CD4-positive, alpha-beta memory T cell (primary cell): ENCODE measurements at regions not wholly inside any gene's neighbourhood (a gene's known extent, or its start where the extent isn't known, plus 50 kb on each side); places are given as distances from the start of the nearest gene placed in this dataset.
"Not testable (repeated sequence)": the region's sequence is repeated elsewhere in the genome, so short reads cannot be mapped to it uniquely, and the experiment has no call there.

Experiments used
- CTCF ChIA-PET: fragments of 350-600 bp; sonication (Branson Sonifier 250); formaldehyde crosslinking; loops from one replicate; lab custom pipeline; 2021; ENCODE audit warnings: inconsistent platforms; ENCODE audit not compliant: partially characterized antibody; lab: Charles Lee
- POLR2A ChIA-PET: fragments of 350-600 bp; sonication (Branson Sonifier 250); formaldehyde crosslinking; loops from one replicate; lab custom pipeline; 2021; ENCODE audit not compliant: partially characterized antibody; lab: Charles Lee
- DNase-seq, 5 donors: peaks; one replicate each; pipeline versions ENCODE4 v3.0.0 to v3.0.0-alpha.2; 2020 to 2022; ENCODE audit warnings: mixed read lengths in 1 of 5
- H3K27ac ChIP-seq: one replicate; pipeline ENCODE4 v1.7.0; 2013; ENCODE audit warnings: low read depth, low read length
- H3K27me3 ChIP-seq: 2 replicates; pipeline ENCODE4 v1.7.0; 2013; ENCODE audit warnings: mild to moderate bottlenecking, low read length, moderate library complexity; ENCODE audit not compliant: insufficient read depth
- H3K36me3 ChIP-seq: 2 replicates; pipeline ENCODE4 v1.7.0; 2013; ENCODE audit warnings: mild to moderate bottlenecking, low read length, moderate library complexity; ENCODE audit not compliant: insufficient read depth
- H3K4me1 ChIP-seq: 2 replicates; pipeline ENCODE4 v1.7.0; 2013; ENCODE audit warnings: mild to moderate bottlenecking, low read length, moderate library complexity; ENCODE audit not compliant: insufficient read depth
- H3K4me3 ChIP-seq, 2 donors: one replicate each; pipeline ENCODE4 v1.7.0; 2013; ENCODE audit warnings: low read length in 2 of 2, mild to moderate bottlenecking in 1 of 2
- H3K9me3 ChIP-seq, 2 donors: one replicate each; pipeline ENCODE4 v1.7.0; 2013; ENCODE audit warnings: low read length in 2 of 2, control low read depth in 1 of 2; ENCODE audit not compliant: control insufficient read depth in 1 of 2
- H3K27ac Mint-ChIP-seq, 7 donors: one replicate each; pipeline ENCODE4 v1.8.0; 2020 to 2021; ENCODE audit warnings: mixed read lengths in 7 of 7, mild to moderate bottlenecking in 6 of 7, inconsistent platforms in 3 of 7, moderate library complexity in 3 of 7
- H3K27me3 Mint-ChIP-seq, 2 donors: one replicate each; pipeline ENCODE4 v1.8.0; 2020 to 2021; ENCODE audit warnings: mixed read lengths in 2 of 2
- H3K36me3 Mint-ChIP-seq, 2 donors: one replicate each; pipeline ENCODE4 v1.8.0; 2020 to 2021; ENCODE audit warnings: mixed read lengths in 2 of 2, inconsistent platforms in 1 of 2, mild to moderate bottlenecking in 1 of 2
- H3K4me1 Mint-ChIP-seq, 4 donors: one replicate each; pipeline ENCODE4 v1.8.0; 2020 to 2021; ENCODE audit warnings: mixed read lengths in 4 of 4, mild to moderate bottlenecking in 1 of 4
- H3K4me3 Mint-ChIP-seq, 8 donors: one replicate each; pipeline ENCODE4 v1.8.0; 2020 to 2021; ENCODE audit warnings: mixed read lengths in 8 of 8, mild to moderate bottlenecking in 7 of 8, moderate library complexity in 6 of 8, inconsistent platforms in 3 of 8
- H3K9me3 Mint-ChIP-seq, 8 donors: one replicate each; pipeline ENCODE4 v1.8.0; 2020 to 2021; ENCODE audit warnings: mixed read lengths in 8 of 8, mild to moderate bottlenecking in 5 of 8, inconsistent platforms in 3 of 8, moderate library complexity in 1 of 8
- intact Hi-C: fragments of 100-400 bp; cut with micrococcal nuclease; formaldehyde crosslinking; loops from one replicate; pipeline ENCODE4 v1.15.1; 2023

DNA sequence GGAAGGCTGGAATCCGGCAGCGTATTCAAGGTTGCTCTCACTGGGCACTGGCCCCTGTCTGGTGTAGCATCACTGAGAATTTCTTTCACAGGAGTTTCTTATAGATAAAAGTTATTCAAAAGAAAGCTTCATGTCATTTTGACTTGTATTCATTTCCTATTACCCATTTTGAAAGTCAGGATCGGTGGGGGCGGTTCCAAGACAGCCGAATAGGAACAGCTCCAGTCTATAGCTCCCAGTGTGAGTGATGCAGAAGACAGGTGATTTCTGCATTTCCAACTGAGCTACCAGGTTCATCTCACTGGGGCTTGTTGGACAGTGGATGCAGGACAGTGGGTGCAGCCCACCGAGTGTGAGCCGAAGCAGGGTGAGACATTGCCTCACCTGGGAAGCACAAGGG lies 51.5 kb upstream of the CDC42EP3 start:
- H3K27ac Mint-ChIP-seq, H3K9me3 ChIP-seq, H3K27me3 ChIP-seq, H3K36me3 ChIP-seq, DNase-seq, H3K36me3 Mint-ChIP-seq, POLR2A ChIA-PET, H3K4me1 Mint-ChIP-seq, H3K4me1 ChIP-seq, H3K27me3 Mint-ChIP-seq, intact Hi-C loops, H3K4me3 ChIP-seq, H3K4me3 Mint-ChIP-seq, H3K27ac ChIP-seq: not testable (repeated sequence)
- CTCF ChIA-PET: interaction anchor here (1.0 kb wide), 1 partner anchor 11 kb away, joined by 4 read pairs; no protein-coding TSS in a partner anchor
- peaks cover 0 to 16% (median 3%) of the 10 kb centered on the region in 8 donors for H3K9me3 Mint-ChIP-seq

DNA sequence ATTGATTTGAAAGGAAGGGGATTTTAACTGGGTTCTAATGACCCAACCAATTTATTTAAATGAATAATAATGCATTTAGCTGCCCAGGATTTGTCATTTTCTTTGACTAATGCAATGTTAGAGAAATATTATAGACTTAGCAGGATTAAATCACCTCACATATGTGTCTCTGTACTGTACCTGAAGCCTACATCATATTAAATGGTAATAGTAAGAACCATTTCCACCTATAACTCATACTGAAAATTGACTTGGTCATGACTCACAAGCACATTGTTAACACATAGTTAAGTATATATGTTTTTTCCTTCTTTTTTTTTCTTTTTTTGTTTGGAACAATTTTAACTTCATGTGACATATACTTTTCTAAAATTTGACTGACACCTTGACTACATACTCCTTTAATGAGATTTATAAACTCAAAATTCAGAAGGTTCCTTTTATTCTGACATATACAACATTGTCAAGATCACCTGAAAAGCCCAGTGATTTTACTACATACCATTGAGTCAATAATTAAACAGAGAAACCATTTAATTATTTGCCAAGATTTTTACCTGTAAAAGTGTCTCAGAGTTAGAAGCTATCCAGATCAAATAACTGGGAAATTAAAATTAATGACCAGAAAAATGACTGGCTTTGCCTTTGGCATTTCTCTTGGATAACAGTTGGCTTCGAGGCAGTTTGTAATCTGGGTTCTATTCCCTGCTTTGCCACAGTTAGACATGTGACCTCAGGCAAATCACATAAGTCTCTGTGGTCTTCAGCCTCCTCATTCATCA lies 58.8 kb upstream of the CDC42EP3 start:
- Histone ChIP-seq H3K4me1 (no peaks in the 10 kb centered on the region), H3K9me3 (no peaks in the 10 kb centered on the region), H3K27ac (no peak overlapping the region), H3K36me3 (no peaks in the 10 kb centered on the region), H3K27me3 (no peaks in the 10 kb centered on the region), H3K4me3 (no peak overlapping the region)
- no peak for DNase-seq
- H3K27me3 Mint-ChIP-seq: no peaks in the 10 kb centered on the region
- H3K4me3 Mint-ChIP-seq: no peak overlapping the region
- H3K36me3 Mint-ChIP-seq: no peaks in the 10 kb centered on the region
- ChIA-PET CTCF (no interaction called here), POLR2A (no interaction called here)
- H3K9me3 Mint-ChIP-seq: peaks cover 0 to 14% (median 0%) of the 10 kb centered on the region in 8 donors
- intact Hi-C loops: no loop called here
- H3K27ac Mint-ChIP-seq: no peak overlapping the region
- no peaks in the 10 kb centered on the region for H3K4me1 Mint-ChIP-seq

DNA sequence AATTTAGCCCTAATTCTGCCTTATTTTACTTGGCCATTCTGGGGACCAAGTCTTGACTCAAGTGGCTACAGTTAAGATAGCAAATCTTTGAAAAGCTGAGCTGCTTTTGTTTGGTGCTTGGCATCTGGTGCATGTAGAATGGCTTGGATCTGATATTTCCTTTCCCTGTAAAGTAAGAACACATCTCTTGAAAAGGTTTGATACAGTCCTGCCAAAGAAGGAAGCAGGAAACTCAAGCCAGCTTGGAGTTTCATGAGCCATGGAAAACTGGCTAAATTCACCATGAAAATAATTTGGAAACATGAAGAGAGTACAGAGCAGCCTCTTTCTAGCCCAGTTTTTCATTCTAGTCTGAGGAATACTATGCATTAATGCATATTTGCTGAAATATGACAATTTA lies 61.0 kb upstream of the CDC42EP3 start:
- H3K4me1 Mint-ChIP-seq, H3K36me3 Mint-ChIP-seq, H3K27ac Mint-ChIP-seq, DNase-seq, H3K27ac ChIP-seq, POLR2A ChIA-PET, H3K27me3 Mint-ChIP-seq, intact Hi-C loops, H3K36me3 ChIP-seq, H3K27me3 ChIP-seq, H3K9me3 Mint-ChIP-seq, H3K4me1 ChIP-seq, H3K9me3 ChIP-seq, H3K4me3 ChIP-seq, H3K4me3 Mint-ChIP-seq: not testable (repeated sequence)
- CTCF ChIA-PET: interaction anchor here (0.6 kb wide), 1 partner anchor 30 kb away, joined by 3 read pairs; no protein-coding TSS in a partner anchor

DNA sequence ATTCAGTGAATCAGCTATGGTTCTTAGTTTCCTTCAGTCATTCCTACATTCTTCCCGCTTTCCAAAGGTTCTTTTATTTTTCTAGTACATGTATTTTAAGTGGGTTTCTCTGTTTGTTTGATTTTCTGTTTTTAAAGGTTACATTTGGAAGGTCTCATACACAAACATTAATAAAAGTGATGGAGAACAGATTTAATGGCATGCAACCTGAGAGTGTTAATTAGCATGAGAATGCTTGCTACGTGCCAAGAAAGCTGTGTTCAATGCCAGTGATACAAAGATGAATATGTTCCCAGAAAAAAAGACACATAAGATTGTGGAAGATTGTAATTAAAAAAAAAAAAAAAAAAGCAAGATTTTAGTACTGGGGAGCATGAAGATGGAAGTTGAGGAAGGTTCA lies 61.8 kb upstream of the CDC42EP3 start:
- CTCF ChIA-PET: no interaction called here
- Histone ChIP-seq H3K4me3 (no peak overlapping the region), H3K9me3 (no peaks in the 10 kb centered on the region), H3K36me3 (no peaks in the 10 kb centered on the region), H3K4me1 (no peaks in the 10 kb centered on the region), H3K27ac (no peak overlapping the region), H3K27me3 (no peaks in the 10 kb centered on the region)
- intact Hi-C loops: no loop called here
- H3K27ac Mint-ChIP-seq: no peak overlapping the region
- no peaks in the 10 kb centered on the region for H3K27me3 Mint-ChIP-seq
- H3K36me3 Mint-ChIP-seq: no peaks in the 10 kb centered on the region
- H3K4me1 Mint-ChIP-seq: no peaks in the 10 kb centered on the region
- POLR2A ChIA-PET: no interaction called here
- no peak overlapping the region for H3K4me3 Mint-ChIP-seq
- DNase-seq: no peak
- peaks cover 0 to 4% (median 0%) of the 10 kb centered on the region in 8 donors for H3K9me3 Mint-ChIP-seq

DNA sequence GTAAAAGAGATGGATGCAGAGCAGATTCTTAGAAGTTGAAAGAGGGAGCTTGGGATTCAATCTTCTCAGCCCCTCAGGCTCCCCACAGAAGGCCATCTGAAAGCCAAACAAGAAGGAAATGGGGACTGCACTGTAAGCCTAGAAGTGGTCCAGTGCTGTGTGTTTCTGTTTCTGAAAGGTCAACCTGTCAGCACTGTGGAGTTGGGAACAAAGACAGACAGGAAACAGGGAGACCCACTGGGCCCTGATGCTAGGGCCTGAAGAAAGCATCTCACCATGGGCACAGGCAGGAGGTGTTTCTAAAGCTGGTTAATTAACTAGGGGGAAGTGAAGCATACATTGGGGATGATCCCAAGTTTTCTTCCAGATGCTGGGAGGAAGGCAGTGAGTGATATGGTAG lies 62.5 kb upstream of the CDC42EP3 start:
- H3K4me1 Mint-ChIP-seq, H3K27ac Mint-ChIP-seq, POLR2A ChIA-PET, H3K9me3 ChIP-seq, H3K4me3 ChIP-seq, DNase-seq, H3K9me3 Mint-ChIP-seq, H3K27me3 ChIP-seq, H3K36me3 Mint-ChIP-seq, H3K4me3 Mint-ChIP-seq, H3K27ac ChIP-seq, intact Hi-C loops, H3K27me3 Mint-ChIP-seq, CTCF ChIA-PET, H3K4me1 ChIP-seq, H3K36me3 ChIP-seq: not testable (repeated sequence)

DNA sequence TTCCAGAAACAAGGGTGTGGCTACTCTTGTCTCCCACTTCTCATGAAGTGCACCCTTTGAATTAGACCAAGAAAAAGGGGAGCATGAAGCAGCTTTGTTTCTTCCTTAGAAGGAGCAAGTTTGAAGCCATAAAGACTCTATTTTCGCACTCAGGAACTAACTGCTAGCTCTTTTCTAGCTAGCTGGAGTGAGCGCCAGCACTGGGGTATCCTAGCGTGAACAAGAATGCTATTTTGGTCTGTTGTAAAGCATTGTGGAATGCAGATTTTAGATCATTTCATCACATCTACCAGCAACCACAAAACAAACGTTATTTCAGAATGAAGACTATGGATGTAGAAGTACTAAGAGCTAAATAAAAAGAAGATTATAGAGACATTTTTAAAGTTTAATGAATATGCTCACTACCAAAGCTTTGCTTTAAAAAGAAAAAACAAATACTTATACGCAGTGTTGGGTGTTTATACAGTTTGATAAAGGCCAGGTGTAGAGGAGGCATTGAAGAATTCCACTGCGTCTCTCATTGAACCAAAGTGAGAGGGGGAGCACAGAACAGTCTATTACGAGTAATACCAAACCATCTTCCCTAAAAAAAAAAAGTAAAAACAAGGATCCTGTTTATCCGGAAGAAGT lies 63.6 kb upstream of the CDC42EP3 start:
- H3K36me3 Mint-ChIP-seq, H3K9me3 Mint-ChIP-seq, POLR2A ChIA-PET, H3K36me3 ChIP-seq, CTCF ChIA-PET, H3K27ac ChIP-seq, H3K27ac Mint-ChIP-seq, H3K27me3 ChIP-seq, intact Hi-C loops, H3K4me1 ChIP-seq, H3K4me1 Mint-ChIP-seq, H3K4me3 ChIP-seq, DNase-seq, H3K9me3 ChIP-seq, H3K27me3 Mint-ChIP-seq, H3K4me3 Mint-ChIP-seq: not testable (repeated sequence)

DNA sequence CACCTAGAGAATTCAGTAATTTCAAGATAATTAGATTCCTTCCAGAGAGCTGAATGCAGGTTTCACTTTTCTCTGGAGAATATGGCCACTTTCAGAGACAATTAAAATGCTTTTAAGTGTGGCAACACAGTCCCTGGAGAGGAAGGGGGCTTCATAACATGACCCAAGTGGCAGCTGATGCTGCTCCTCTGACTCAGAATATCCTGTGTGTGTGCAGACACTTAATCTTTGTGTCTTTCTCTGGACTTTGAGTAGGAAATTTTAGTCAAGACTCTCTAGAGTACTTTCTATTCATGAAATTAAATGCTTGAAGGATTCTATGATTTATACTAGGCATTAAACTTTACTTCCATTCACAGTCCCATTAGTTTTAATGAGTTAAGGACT lies 64.1 kb upstream of the CDC42EP3 start:
- H3K36me3 ChIP-seq, H3K9me3 ChIP-seq, intact Hi-C loops, H3K4me1 ChIP-seq, H3K4me1 Mint-ChIP-seq, CTCF ChIA-PET, H3K4me3 ChIP-seq, DNase-seq, H3K27ac ChIP-seq, H3K27ac Mint-ChIP-seq, H3K9me3 Mint-ChIP-seq, H3K4me3 Mint-ChIP-seq, H3K27me3 Mint-ChIP-seq, POLR2A ChIA-PET, H3K36me3 Mint-ChIP-seq, H3K27me3 ChIP-seq: not testable (repeated sequence)
